HepG2 (cell line): ENCODE measurements at regions not wholly inside any gene's neighbourhood (a gene's known extent, or its start where the extent isn't known, plus 50 kb on each side); places are given as distances from the start of the nearest gene placed in this dataset.

ENCODE experiments used
- ATAC-seq: fragments of 200-7000 bp; cut with Tn5 transposase; 3 replicates; pipeline ENCODE4 v1.9.1; 2020; ENCODE audit warnings: mild to moderate bottlenecking, moderate library complexity
- BruUV-seq: library from RNA; stranded (reverse); fragments of 400-500 nt; replicated peaks from 2 replicates; lab custom pipeline; 2021; lab: Mats Ljungman, UMichigan
- CTCF ChIA-PET: fragments of 300-600 bp; formaldehyde crosslinking; extraction: SDS; loops from one replicate; lab custom pipeline; 2021; ENCODE audit warnings: low total read pairs, inconsistent platforms, low intra/inter-chr PET ratio; lab: Yijun Ruan, JAX
- POLR2A ChIA-PET: fragments of 350-600 bp; sonication (Branson Sonifier 250); formaldehyde crosslinking; loops from one replicate; lab custom pipeline; 2020; ENCODE audit warnings: antibody characterized with exemption, inconsistent platforms; lab: Yijun Ruan, JAX
- DNase-seq: peaks from one replicate; pipeline ENCODE4 v3.0.0-alpha.2; 2015; ENCODE audit warnings: low spot score
- FAIRE-seq: peaks from 3 replicates; lab custom pipeline; 2011; peaks lifted over from hg19 to GRCh38; lab: Jason Lieb, UNC
- H2AFZ ChIP-seq: one replicate; pipeline ENCODE4 v1.6.1; 2011; ENCODE audit warnings: low read length, inconsistent platforms
- H3K27ac ChIP-seq: fragments of 300-600 bp; 3 replicates; pipeline ENCODE4 v1.8.0; 2011; ENCODE audit warnings: mixed run types, mild to moderate bottlenecking, mixed read lengths, low read length, inconsistent platforms; ENCODE audit not compliant: insufficient read depth; ENCODE audit errors: extremely low read length
- H3K27me3 ChIP-seq, 2 experiments: fragments of 200-600 bp in 1 of 2; 2 replicates in 1 of 2; 3 replicates in 1 of 2; pipeline versions ENCODE4 v1.6.0 to v1.8.0; 2011; ENCODE audit warnings: low read length in 2 of 2, mild to moderate bottlenecking in 2 of 2, moderate library complexity in 2 of 2, inconsistent platforms in 1 of 2; ENCODE audit not compliant: insufficient read depth in 2 of 2, control insufficient read depth in 1 of 2
- H3K36me3 ChIP-seq, 2 experiments: fragments of 200-600 bp in 1 of 2; replicated peaks in 1 of 2; 2 replicates in 1 of 2; 3 replicates in 1 of 2; pipeline versions ENCODE4 v1.5.1 to v1.8.0; 2011; ENCODE audit warnings: low read length in 2 of 2, inconsistent platforms in 1 of 2; ENCODE audit not compliant: insufficient read depth in 2 of 2, control insufficient read depth in 1 of 2
- H3K4me1 ChIP-seq: 2 replicates; pipeline ENCODE4 v1.5.1; 2012; ENCODE audit warnings: low read length, inconsistent platforms; ENCODE audit not compliant: insufficient read depth
- H3K4me2 ChIP-seq: 2 replicates; pipeline ENCODE4 v1.6.0; 2011; ENCODE audit warnings: low read depth, low read length, inconsistent platforms
- H3K4me3 ChIP-seq, 3 experiments: fragments of 200-600 bp in 1 of 3; sonication (generic), shearing (Covaris generic) in 1 of 3; replicated peaks in 1 of 3; 2 replicates each; pipeline ENCODE4 v1.5.1; 2011 to 2016; ENCODE audit warnings: low read length in 3 of 3, inconsistent platforms in 2 of 3, low read depth in 2 of 3, mild to moderate bottlenecking in 2 of 3, control low read depth in 1 of 3, mixed read lengths in 1 of 3; ENCODE audit not compliant: insufficient read depth in 1 of 3
- H3K79me2 ChIP-seq: one replicate; pipeline ENCODE4 v1.6.1; 2011; ENCODE audit warnings: low read length, inconsistent platforms; ENCODE audit not compliant: insufficient read depth
- H3K9ac ChIP-seq: 2 replicates; pipeline ENCODE4 v1.6.0; 2011; ENCODE audit warnings: mild to moderate bottlenecking, low read depth, low read length, inconsistent platforms; ENCODE audit not compliant: insufficient read depth
- H3K9me3 ChIP-seq: 2 replicates; pipeline ENCODE4 v1.5.1; 2012; ENCODE audit warnings: mild to moderate bottlenecking, low read length
- H4K20me1 ChIP-seq: 2 replicates; pipeline ENCODE4 v1.6.0; 2011; ENCODE audit warnings: inconsistent platforms, mild to moderate bottlenecking, low read length, moderate library complexity; ENCODE audit not compliant: insufficient read depth
- EED ChIP-seq: sonication (generic); formaldehyde crosslinking; IDR thresholded peaks from 2 replicates; pipeline ENCODE4 v1.5.0; 2020; ENCODE audit warnings: mild to moderate bottlenecking, missing genetic modification reagents
- GABPB1 ChIP-seq: IDR thresholded peaks from 2 replicates; pipeline ENCODE4 v1.6.1; 2016; ENCODE audit warnings: mild to moderate bottlenecking, missing genetic modification reagents, moderate library complexity, missing compliant biosample characterization
- JARID2 ChIP-seq: sonication (generic); formaldehyde crosslinking; IDR thresholded peaks from 2 replicates; pipeline ENCODE4 v1.8.1; 2023; ENCODE audit warnings: missing genetic modification reagents, inconsistent platforms; ENCODE audit not compliant: insufficient replicate concordance
- SAP130 ChIP-seq: IDR thresholded peaks from 2 replicates; pipeline ENCODE4 v1.6.1; 2016; ENCODE audit warnings: low read depth
- ZBTB38 ChIP-seq: sonication (generic); formaldehyde crosslinking; IDR thresholded peaks from 2 replicates; pipeline ENCODE4 v1.5.1; 2020; ENCODE audit warnings: mild to moderate bottlenecking, missing genetic modification reagents
- ZNF224 ChIP-seq: sonication (generic); formaldehyde crosslinking; IDR thresholded peaks from 2 replicates; pipeline ENCODE4 v1.5.0; 2020; ENCODE audit warnings: mild to moderate bottlenecking, missing genetic modification reagents
- ZNF333 ChIP-seq: sonication (generic); formaldehyde crosslinking; IDR thresholded peaks from 2 replicates; pipeline ENCODE4 v1.4.0; 2020; ENCODE audit warnings: mild to moderate bottlenecking, missing genetic modification reagents, borderline replicate concordance
- ZNF383 ChIP-seq: sonication (generic); formaldehyde crosslinking; IDR thresholded peaks from 2 replicates; pipeline ENCODE4 v1.4.0; 2020; ENCODE audit warnings: missing genetic modification reagents, mild to moderate bottlenecking, borderline replicate concordance
- WGBS: methylation state at CpG from one replicate; pipeline ENCODE4 v1.1.6; 2017; ENCODE audit warnings: low lambda C conversion rate; 5-methylcytosine and 5-hydroxymethylcytosine counted together
- in situ Hi-C: cut with HindIII; loops from 2 replicates; pipeline ENCODE4 v1.10.0; 2017; ENCODE audit warnings: low pct_unique_long_range_greater_than_20kb; ENCODE audit not compliant: extremely low pct_ligation_motif_present
- intact Hi-C: fragments of 100-400 bp; cut with micrococcal nuclease; formaldehyde crosslinking; loops from one replicate; pipeline ENCODE4 v1.10.0; 2022; ENCODE audit not compliant: unreplicated experiment
- TF ChIP-seq, protein P1 (sequence below): sonication (generic); formaldehyde crosslinking; IDR thresholded peaks from 2 replicates; pipeline ENCODE4 v1.5.1; 2020; ENCODE audit warnings: missing genetic modification reagents, mild to moderate bottlenecking, borderline replicate concordance
- TF ChIP-seq, protein P2 (sequence below): sonication (generic); formaldehyde crosslinking; IDR thresholded peaks from 2 replicates; pipeline ENCODE4 v1.5.1; 2020; ENCODE audit warnings: mild to moderate bottlenecking, moderate library complexity, missing genetic modification reagents
- TF ChIP-seq, protein P3 (sequence below), 2 experiments: sonication (generic) in 1 of 2; formaldehyde crosslinking in 1 of 2; IDR thresholded peaks; 2 replicates each; pipeline versions ENCODE4 v1.4.0 to v1.6.1; 2018 to 2020; ENCODE audit warnings: missing genetic modification reagents in 2 of 2, borderline replicate concordance in 1 of 2, low read depth in 1 of 2, mild to moderate bottlenecking in 1 of 2, missing biosample characterization in 1 of 2
- TF ChIP-seq, protein P4 (sequence below): sonication (generic); formaldehyde crosslinking; IDR thresholded peaks from 2 replicates; pipeline ENCODE4 v1.4.0; 2020; ENCODE audit warnings: missing genetic modification reagents, borderline replicate concordance
- TF ChIP-seq, protein P5 (sequence below): IDR thresholded peaks from 2 replicates; pipeline ENCODE4 v1.6.1; 2016; ENCODE audit warnings: low read depth

DNA sequence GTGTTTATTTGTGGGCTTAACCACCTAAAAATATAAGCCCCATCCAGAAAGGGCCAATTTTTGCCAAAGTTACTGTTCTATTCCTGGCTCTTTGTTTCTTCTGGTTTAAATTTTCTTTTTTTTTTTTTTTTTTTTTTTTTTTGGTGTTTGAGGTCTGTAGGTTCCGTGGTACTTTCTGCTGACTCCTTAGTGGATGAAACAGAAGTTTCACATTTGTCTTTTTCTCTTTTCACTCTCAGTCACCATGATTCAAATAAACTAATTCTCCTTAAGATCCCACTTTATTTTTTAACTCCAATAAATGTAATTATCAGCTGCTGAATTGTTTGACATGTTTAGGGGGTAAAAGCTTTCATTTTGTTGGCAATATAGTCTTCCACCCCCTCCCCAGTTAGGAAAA, 322.3 kb downstream of the CHRM3 start:
- intact Hi-C loops = no loop called here
- no peak overlapping the region for H3K27ac ChIP-seq
- no peak overlapping the region for H3K4me3 ChIP-seq
- POLR2A ChIA-PET = no interaction called here
- TF ChIP-seq JARID2 = no peak
- TF ChIP-seq, protein P1, sequence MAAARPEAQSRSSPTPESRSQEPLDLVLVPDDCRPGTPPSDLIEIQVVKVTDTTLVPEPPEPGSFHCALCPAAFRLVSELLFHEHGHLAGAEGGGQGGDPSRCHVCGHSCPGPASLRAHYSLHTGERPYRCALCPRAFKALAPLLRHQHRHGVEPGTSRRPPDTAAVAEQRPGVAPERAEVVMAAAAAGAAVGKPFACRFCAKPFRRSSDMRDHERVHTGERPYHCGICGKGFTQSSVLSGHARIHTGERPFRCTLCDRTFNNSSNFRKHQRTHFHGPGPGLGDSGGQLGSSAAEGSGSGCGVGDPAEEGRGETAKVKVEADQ (CRISPR knock-in tag) = no peak
- TF ChIP-seq ZBTB38 = no peak
- no peak for TF ChIP-seq EED (CRISPR knock-in tag)
- no peak for TF ChIP-seq GABPB1 (CRISPR knock-in tag)
- TF ChIP-seq ZNF383 (CRISPR knock-in tag) = no peak
- TF ChIP-seq, protein P2, sequence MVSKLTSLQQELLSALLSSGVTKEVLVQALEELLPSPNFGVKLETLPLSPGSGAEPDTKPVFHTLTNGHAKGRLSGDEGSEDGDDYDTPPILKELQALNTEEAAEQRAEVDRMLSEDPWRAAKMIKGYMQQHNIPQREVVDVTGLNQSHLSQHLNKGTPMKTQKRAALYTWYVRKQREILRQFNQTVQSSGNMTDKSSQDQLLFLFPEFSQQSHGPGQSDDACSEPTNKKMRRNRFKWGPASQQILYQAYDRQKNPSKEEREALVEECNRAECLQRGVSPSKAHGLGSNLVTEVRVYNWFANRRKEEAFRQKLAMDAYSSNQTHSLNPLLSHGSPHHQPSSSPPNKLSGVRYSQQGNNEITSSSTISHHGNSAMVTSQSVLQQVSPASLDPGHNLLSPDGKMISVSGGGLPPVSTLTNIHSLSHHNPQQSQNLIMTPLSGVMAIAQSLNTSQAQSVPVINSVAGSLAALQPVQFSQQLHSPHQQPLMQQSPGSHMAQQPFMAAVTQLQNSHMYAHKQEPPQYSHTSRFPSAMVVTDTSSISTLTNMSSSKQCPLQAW (CRISPR knock-in tag) = no peak
- TF ChIP-seq, protein P3, sequence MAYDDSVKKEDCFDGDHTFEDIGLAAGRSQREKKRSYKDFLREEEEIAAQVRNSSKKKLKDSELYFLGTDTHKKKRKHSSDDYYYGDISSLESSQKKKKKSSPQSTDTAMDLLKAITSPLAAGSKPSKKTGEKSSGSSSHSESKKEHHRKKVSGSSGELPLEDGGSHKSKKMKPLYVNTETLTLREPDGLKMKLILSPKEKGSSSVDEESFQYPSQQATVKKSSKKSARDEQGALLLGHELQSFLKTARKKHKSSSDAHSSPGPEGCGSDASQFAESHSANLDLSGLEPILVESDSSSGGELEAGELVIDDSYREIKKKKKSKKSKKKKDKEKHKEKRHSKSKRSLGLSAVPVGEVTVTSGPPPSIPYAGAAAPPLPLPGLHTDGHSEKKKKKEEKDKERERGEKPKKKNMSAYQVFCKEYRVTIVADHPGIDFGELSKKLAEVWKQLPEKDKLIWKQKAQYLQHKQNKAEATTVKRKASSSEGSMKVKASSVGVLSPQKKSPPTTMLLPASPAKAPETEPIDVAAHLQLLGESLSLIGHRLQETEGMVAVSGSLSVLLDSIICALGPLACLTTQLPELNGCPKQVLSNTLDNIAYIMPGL (CRISPR knock-in tag; IDR thresholded peaks at IDR 0.05; ENCODE audit: borderline replicate concordance in 1 of 2, low read depth in 1 of 2) = no peak
- no peak for TF ChIP-seq ZNF333 (CRISPR knock-in tag)
- TF ChIP-seq, protein P4, sequence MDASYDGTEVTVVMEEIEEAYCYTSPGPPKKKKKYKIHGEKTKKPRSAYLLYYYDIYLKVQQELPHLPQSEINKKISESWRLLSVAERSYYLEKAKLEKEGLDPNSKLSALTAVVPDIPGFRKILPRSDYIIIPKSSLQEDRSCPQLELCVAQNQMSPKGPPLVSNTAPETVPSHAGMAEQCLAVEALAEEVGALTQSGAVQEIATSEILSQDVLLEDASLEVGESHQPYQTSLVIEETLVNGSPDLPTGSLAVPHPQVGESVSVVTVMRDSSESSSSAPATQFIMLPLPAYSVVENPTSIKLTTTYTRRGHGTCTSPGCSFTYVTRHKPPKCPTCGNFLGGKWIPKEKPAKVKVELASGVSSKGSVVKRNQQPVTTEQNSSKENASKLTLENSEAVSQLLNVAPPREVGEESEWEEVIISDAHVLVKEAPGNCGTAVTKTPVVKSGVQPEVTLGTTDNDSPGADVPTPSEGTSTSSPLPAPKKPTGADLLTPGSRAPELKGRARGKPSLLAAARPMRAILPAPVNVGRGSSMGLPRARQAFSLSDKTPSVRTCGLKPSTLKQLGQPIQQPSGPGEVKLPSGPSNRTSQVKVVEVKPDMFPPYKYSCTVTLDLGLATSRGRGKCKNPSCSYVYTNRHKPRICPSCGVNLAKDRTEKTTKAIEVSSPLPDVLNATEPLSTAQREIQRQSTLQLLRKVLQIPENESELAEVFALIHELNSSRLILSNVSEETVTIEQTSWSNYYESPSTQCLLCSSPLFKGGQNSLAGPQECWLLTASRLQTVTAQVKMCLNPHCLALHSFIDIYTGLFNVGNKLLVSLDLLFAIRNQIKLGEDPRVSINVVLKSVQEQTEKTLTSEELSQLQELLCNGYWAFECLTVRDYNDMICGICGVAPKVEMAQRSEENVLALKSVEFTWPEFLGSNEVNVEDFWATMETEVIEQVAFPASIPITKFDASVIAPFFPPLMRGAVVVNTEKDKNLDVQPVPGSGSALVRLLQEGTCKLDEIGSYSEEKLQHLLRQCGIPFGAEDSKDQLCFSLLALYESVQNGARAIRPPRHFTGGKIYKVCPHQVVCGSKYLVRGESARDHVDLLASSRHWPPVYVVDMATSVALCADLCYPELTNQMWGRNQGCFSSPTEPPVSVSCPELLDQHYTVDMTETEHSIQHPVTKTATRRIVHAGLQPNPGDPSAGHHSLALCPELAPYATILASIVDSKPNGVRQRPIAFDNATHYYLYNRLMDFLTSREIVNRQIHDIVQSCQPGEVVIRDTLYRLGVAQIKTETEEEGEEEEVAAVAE (CRISPR knock-in tag) = no peak
- TF ChIP-seq, protein P5, sequence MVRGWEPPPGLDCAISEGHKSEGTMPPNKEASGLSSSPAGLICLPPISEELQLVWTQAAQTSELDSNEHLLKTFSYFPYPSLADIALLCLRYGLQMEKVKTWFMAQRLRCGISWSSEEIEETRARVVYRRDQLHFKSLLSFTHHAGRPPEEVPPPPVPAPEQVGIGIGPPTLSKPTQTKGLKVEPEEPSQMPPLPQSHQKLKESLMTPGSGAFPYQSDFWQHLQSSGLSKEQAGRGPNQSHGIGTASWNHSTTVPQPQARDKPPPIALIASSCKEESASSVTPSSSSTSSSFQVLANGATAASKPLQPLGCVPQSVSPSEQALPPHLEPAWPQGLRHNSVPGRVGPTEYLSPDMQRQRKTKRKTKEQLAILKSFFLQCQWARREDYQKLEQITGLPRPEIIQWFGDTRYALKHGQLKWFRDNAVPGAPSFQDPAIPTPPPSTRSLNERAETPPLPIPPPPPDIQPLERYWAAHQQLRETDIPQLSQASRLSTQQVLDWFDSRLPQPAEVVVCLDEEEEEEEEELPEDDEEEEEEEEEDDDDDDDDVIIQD (CRISPR knock-in tag) = no peak
- TF ChIP-seq ZNF224 (CRISPR knock-in tag) = no peak
- TF ChIP-seq SAP130 (CRISPR knock-in tag) = no peak
- no peaks in the 10 kb centered on the region for H3K4me1 ChIP-seq
- peaks cover 9% of the 10 kb centered on the region; the same call in 1 of the 2 replicates for H3K9me3 ChIP-seq
- WGBS = 37% methylated on average over 1 of the region's 1 CpG
- no peak overlapping the region for H3K4me2 ChIP-seq
- no peak for ATAC-seq
- no peaks in the 10 kb centered on the region for H4K20me1 ChIP-seq
- no TSS peak for BruUV-seq
- H2AFZ ChIP-seq = no peak overlapping the region
- FAIRE-seq = no peak
- no peaks in the 10 kb centered on the region for H3K27me3 ChIP-seq
- H3K79me2 ChIP-seq = no peaks in the 10 kb centered on the region
- CTCF ChIA-PET = no interaction called here
- no peak for DNase-seq
- in situ Hi-C loops = no loop called here
- H3K9ac ChIP-seq = no peak overlapping the region
- H3K36me3 ChIP-seq = no peaks in the 10 kb centered on the region
